HG03159 (cell line): ENCODE measurements at regions not wholly inside any gene's neighbourhood (a gene's known extent, or its start where the extent isn't known, plus 50 kb on each side); places are given as distances from the start of the nearest gene placed in this dataset.
"Not testable (repeated sequence)": the region's sequence is repeated elsewhere in the genome, so short reads cannot be mapped to it uniquely, and the experiment has no call there.

Source experiments
- ATAC-seq: cut with Tn5 transposase; IDR thresholded peaks from one replicate; pipeline ENCODE4 v1.9.1; 2021; ENCODE audit warnings: mild to moderate bottlenecking, moderate library complexity; ENCODE audit not compliant: unreplicated experiment

GRCh38 chr2:72078773-72079172 lies 68.9 kb downstream of the CYP26B1 start:
- ATAC-seq, result no peak

- no peak for ATAC-seq
These were observed 69.9 kb downstream of the CYP26B1 start for GRCh38 chr2:72077702-72078169.

GRCh38 chr2:72073373-72073772 lies 74.3 kb downstream of the CYP26B1 start:
- not testable (repeated sequence) for ATAC-seq

- not testable (repeated sequence) for ATAC-seq
These were observed 83.5 kb downstream of the CYP26B1 start for GRCh38 chr2:72064197-72064596.

GRCh38 chr2:72062336-72062735 lies 85.3 kb downstream of the CYP26B1 start:
- no peak for ATAC-seq

- no peak for ATAC-seq
These were observed 90.4 kb downstream of the CYP26B1 start for GRCh38 chr2:72057308-72057707.

- no peak for ATAC-seq
These were observed 95.6 kb downstream of the CYP26B1 start for GRCh38 chr2:72051971-72052505.

- no peak for ATAC-seq
These were observed 96.5 kb downstream of the CYP26B1 start for GRCh38 chr2:72051204-72051603.

GRCh38 chr2:72050734-72051133 lies 96.9 kb downstream of the CYP26B1 start:
- ATAC-seq, result no peak

- ATAC-seq, result no peak
These were observed 98.7 kb downstream of the CYP26B1 start for GRCh38 chr2:72048881-72049477.

- ATAC-seq, result no peak
These were observed 103.7 kb downstream of the CYP26B1 start for GRCh38 chr2:72043985-72044384.

- no peak for ATAC-seq
These were observed 106.0 kb downstream of the CYP26B1 start for GRCh38 chr2:72041638-72042111.

- no peak for ATAC-seq
These were observed 106.8 kb downstream of the CYP26B1 start for GRCh38 chr2:72040629-72041571.

GRCh38 chr2:72038524-72038923 lies 109.1 kb downstream of the CYP26B1 start:
- no peak for ATAC-seq

- no peak for ATAC-seq
These were observed 110.4 kb downstream of the CYP26B1 start for GRCh38 chr2:72037261-72037666.

- no peak for ATAC-seq
These were observed 111.1 kb downstream of the CYP26B1 start for GRCh38 chr2:72036595-72036994.

- no peak for ATAC-seq
These were observed 111.5 kb downstream of the CYP26B1 start for GRCh38 chr2:72036173-72036545.

GRCh38 chr2:72035518-72036172 lies 112.0 kb downstream of the CYP26B1 start:
- no peak for ATAC-seq

GRCh38 chr2:72034353-72035095 lies 113.1 kb downstream of the CYP26B1 start:
- no peak for ATAC-seq

GRCh38 chr2:72033636-72034035 lies 114.0 kb downstream of the CYP26B1 start:
- ATAC-seq, result no peak
